GM12878 (cell line): ENCODE measurements at regions not wholly inside any gene's neighbourhood (a gene's known extent, or its start where the extent isn't known, plus 50 kb on each side); places are given as distances from the start of the nearest gene placed in this dataset.

ENCODE experiments used
- ATAC-seq: fragments of 200-7000 bp; cut with Tn5 transposase; 3 replicates; pipeline ENCODE4 v1.9.1; 2020; ENCODE audit warnings: mild to moderate bottlenecking, moderate library complexity
- BruUV-seq: library from RNA; stranded (reverse); fragments of 400-500 nt; replicated peaks from 2 replicates; lab custom pipeline; 2021; lab: Mats Ljungman, UMichigan
- CTCF ChIA-PET: fragments of 300-600 bp; sonication (Branson Sonifier 250); formaldehyde crosslinking; extraction: SDS; loops from one replicate; lab custom pipeline; 2021; ENCODE audit warnings: inconsistent platforms; lab: Yijun Ruan, JAX
- POLR2A ChIA-PET: fragments of 350-600 bp; formaldehyde crosslinking; extraction: SDS; loops from one replicate; lab custom pipeline; 2021; ENCODE audit warnings: inconsistent platforms; lab: Charles Lee
- RAD21 ChIA-PET: fragments of 300-600 bp; sonication (Branson Sonifier 250); formaldehyde crosslinking; loops from one replicate; lab custom pipeline; 2023; ENCODE audit warnings: antibody characterized with exemption; ENCODE audit not compliant: unreplicated experiment; lab: Charles Lee
- SMC1A ChIA-PET: fragments of 300-600 bp; sonication (Branson Sonifier 250); formaldehyde crosslinking; loops from one replicate; lab custom pipeline; 2023; ENCODE audit not compliant: unreplicated experiment, uncharacterized antibody; lab: Charles Lee
- DNase-seq: peaks from one replicate; pipeline ENCODE4 v3.0.0-alpha.2; 2011; ENCODE audit warnings: low read depth, low spot score
- FAIRE-seq: peaks from 3 replicates; lab custom pipeline; 2011; peaks lifted over from hg19 to GRCh38; lab: Jason Lieb, UNC
- H2AFZ ChIP-seq: 2 replicates; pipeline ENCODE4 v1.6.0; 2011; ENCODE audit warnings: low read depth, low read length, control low read depth; ENCODE audit not compliant: control insufficient read depth
- H3K27ac ChIP-seq: 2 replicates; pipeline ENCODE4 v1.5.1; 2011; ENCODE audit warnings: control low read depth; ENCODE audit not compliant: control insufficient read depth, insufficient read depth
- H3K27me3 ChIP-seq, 2 experiments: replicated peaks in 1 of 2; 2 replicates each; pipeline versions ENCODE4 v1.6.0 to v1.6.1; 2011; ENCODE audit warnings: low read length in 1 of 2; ENCODE audit not compliant: control insufficient read depth in 2 of 2, insufficient read depth in 2 of 2
- H3K36me3 ChIP-seq, 2 experiments: 2 replicates each; pipeline ENCODE4 v1.5.1; 2011; ENCODE audit warnings: low read length in 1 of 2; ENCODE audit not compliant: control insufficient read depth in 2 of 2, insufficient read depth in 2 of 2
- H3K4me1 ChIP-seq: 2 replicates; pipeline ENCODE4 v1.6.1; 2011; ENCODE audit warnings: mild to moderate bottlenecking, low read length, moderate library complexity, mixed read lengths; ENCODE audit not compliant: control insufficient read depth, insufficient read depth
- H3K4me2 ChIP-seq: 2 replicates; pipeline ENCODE4 v1.6.0; 2011; ENCODE audit warnings: control low read depth; ENCODE audit not compliant: control insufficient read depth, insufficient read depth
- H3K4me3 ChIP-seq: fragments of 200-600 bp; sonication (generic); 2 replicates; pipeline ENCODE4 v1.5.1; 2016
- H3K79me2 ChIP-seq: 2 replicates; pipeline ENCODE4 v1.6.0; 2011; ENCODE audit warnings: low read length; ENCODE audit not compliant: control insufficient read depth, insufficient read depth
- H3K9ac ChIP-seq: 2 replicates; pipeline ENCODE4 v1.8.0; 2011; ENCODE audit warnings: low read length, control low read depth, mixed read lengths; ENCODE audit not compliant: control insufficient read depth, insufficient read depth
- H3K9me3 ChIP-seq: replicated peaks from 3 replicates; pipeline ENCODE4 v1.5.1; 2011; ENCODE audit warnings: mild to moderate bottlenecking, low read length; ENCODE audit not compliant: control insufficient read depth, insufficient read depth
- H4K20me1 ChIP-seq: 2 replicates; pipeline ENCODE4 v1.6.0; 2011; ENCODE audit not compliant: control insufficient read depth, insufficient read depth
- ATF2 ChIP-seq: IDR thresholded peaks from 2 replicates; pipeline ENCODE4 v1.6.1; 2012; ENCODE audit warnings: low read length, inconsistent platforms
- CBFB ChIP-seq: IDR thresholded peaks from 2 replicates; pipeline ENCODE4 v1.6.1; 2016; ENCODE audit warnings: antibody characterized with exemption, low read depth
- CREB1 ChIP-seq: IDR thresholded peaks from 2 replicates; pipeline ENCODE4 v1.6.1; 2012; ENCODE audit warnings: low read depth, mild to moderate bottlenecking, inconsistent platforms
- DPF2 ChIP-seq: fragments of 450-650 bp; IDR thresholded peaks from 2 replicates; pipeline ENCODE4 v1.6.1; 2017; ENCODE audit warnings: mild to moderate bottlenecking
- EP300 ChIP-seq, 2 experiments: fragments of 150-350 bp in 1 of 2; IDR thresholded peaks; 2 replicates each; pipeline ENCODE4 v1.6.1; 2011 to 2012; ENCODE audit warnings: low read depth in 2 of 2, low read length in 2 of 2, borderline replicate concordance in 1 of 2, improper control_type of control experiment in 1 of 2, inconsistent platforms in 1 of 2; ENCODE audit not compliant: control insufficient read depth in 1 of 2
- FOS ChIP-seq: IDR thresholded peaks from 3 replicates; pipeline ENCODE4 v1.6.1; 2011; ENCODE audit warnings: borderline replicate concordance; ENCODE audit not compliant: insufficient read length; ENCODE audit errors: extremely low read depth
- FOXK2 ChIP-seq: fragments of 450-650 bp; IDR thresholded peaks from 2 replicates; pipeline ENCODE4 v1.6.1; 2017; ENCODE audit warnings: mild to moderate bottlenecking, moderate library complexity
- FOXM1 ChIP-seq: IDR thresholded peaks from 2 replicates; pipeline ENCODE4 v1.6.1; 2012; ENCODE audit warnings: low read depth, mild to moderate bottlenecking, inconsistent platforms, low read length, moderate library complexity
- JUNB ChIP-seq: IDR thresholded peaks from 2 replicates; pipeline ENCODE4 v1.6.1; 2016; ENCODE audit warnings: antibody characterized with exemption, mild to moderate bottlenecking
- LARP7 ChIP-seq: fragments of 450-650 bp; IDR thresholded peaks from 2 replicates; pipeline ENCODE4 v1.6.1; 2017; ENCODE audit warnings: mild to moderate bottlenecking
- MEF2B ChIP-seq: fragments of 450-650 bp; IDR thresholded peaks from 2 replicates; pipeline ENCODE4 v1.6.1; 2018; ENCODE audit warnings: mild to moderate bottlenecking, moderate library complexity; ENCODE audit not compliant: partially characterized antibody, poor library complexity, severe bottlenecking
- MYB ChIP-seq: fragments of 150-350 bp; IDR thresholded peaks from 2 replicates; pipeline ENCODE4 v1.6.1; 2014; ENCODE audit warnings: mild to moderate bottlenecking, low read depth, low read length, borderline replicate concordance
- NFIC ChIP-seq: IDR thresholded peaks from 2 replicates; pipeline ENCODE4 v1.6.1; 2012; ENCODE audit warnings: low read depth, mild to moderate bottlenecking, inconsistent platforms, low read length, moderate library complexity
- NFYB ChIP-seq: IDR thresholded peaks from 2 replicates; pipeline ENCODE4 v1.6.1; 2011; ENCODE audit warnings: low read depth, mild to moderate bottlenecking, low read length, improper control_type of control experiment, moderate library complexity; ENCODE audit not compliant: insufficient read depth
- NRF1 ChIP-seq: conservative IDR thresholded peaks from 2 replicates; pipeline ENCODE4 v1.6.1; 2011; ENCODE audit warnings: mild to moderate bottlenecking, low read depth, low read length, improper control_type of control experiment
- POLR2AphosphoS5 ChIP-seq: IDR thresholded peaks from 2 replicates; pipeline ENCODE4 v1.6.1; 2011; ENCODE audit warnings: mild to moderate bottlenecking, low read length, inconsistent platforms
- SKIL ChIP-seq: fragments of 450-650 bp; IDR thresholded peaks from 2 replicates; pipeline ENCODE4 v1.6.1; 2017; ENCODE audit warnings: mild to moderate bottlenecking, low read depth, inconsistent platforms; ENCODE audit not compliant: poor library complexity, severe bottlenecking
- SMAD1 ChIP-seq: fragments of 450-650 bp; IDR thresholded peaks from 2 replicates; pipeline ENCODE4 v1.6.1; 2018; ENCODE audit warnings: mild to moderate bottlenecking, low read depth; ENCODE audit not compliant: partially characterized antibody
- SMC3 ChIP-seq: IDR thresholded peaks from 2 replicates; pipeline ENCODE4 v1.6.1; 2011; ENCODE audit warnings: low read length, improper control_type of control experiment, borderline replicate concordance
- TARDBP ChIP-seq: IDR thresholded peaks from 2 replicates; pipeline ENCODE4 v1.6.1; 2016; ENCODE audit warnings: borderline replicate concordance
- WRNIP1 ChIP-seq: IDR thresholded peaks from 2 replicates; pipeline ENCODE4 v1.6.1; 2011; ENCODE audit warnings: low read depth, low read length, improper control_type of control experiment, borderline replicate concordance
- ZNF24 ChIP-seq: fragments of 450-650 bp; IDR thresholded peaks from 2 replicates; pipeline ENCODE4 v1.6.1; 2017; ENCODE audit warnings: antibody characterized with exemption, mild to moderate bottlenecking
- WGBS: methylation state at CpG from one replicate; pipeline ENCODE4 v1.1.6; 2016; ENCODE audit warnings: low lambda C conversion rate; ENCODE audit not compliant: insufficient replicate concordance, insufficient coverage; ENCODE audit errors: missing lambda C conversion rate; 5-methylcytosine and 5-hydroxymethylcytosine counted together
- in situ Hi-C: fragments of 300-500 bp; cut with MboI; formaldehyde crosslinking; loops from 9 replicates; pipeline ENCODE4 v1.14.3; 2018; ENCODE audit warnings: mixed read lengths
- intact Hi-C: fragments of 100-400 bp; cut with micrococcal nuclease; formaldehyde crosslinking; loops from one replicate; pipeline ENCODE4 v1.14.2; 2022; ENCODE audit not compliant: unreplicated experiment

DNA sequence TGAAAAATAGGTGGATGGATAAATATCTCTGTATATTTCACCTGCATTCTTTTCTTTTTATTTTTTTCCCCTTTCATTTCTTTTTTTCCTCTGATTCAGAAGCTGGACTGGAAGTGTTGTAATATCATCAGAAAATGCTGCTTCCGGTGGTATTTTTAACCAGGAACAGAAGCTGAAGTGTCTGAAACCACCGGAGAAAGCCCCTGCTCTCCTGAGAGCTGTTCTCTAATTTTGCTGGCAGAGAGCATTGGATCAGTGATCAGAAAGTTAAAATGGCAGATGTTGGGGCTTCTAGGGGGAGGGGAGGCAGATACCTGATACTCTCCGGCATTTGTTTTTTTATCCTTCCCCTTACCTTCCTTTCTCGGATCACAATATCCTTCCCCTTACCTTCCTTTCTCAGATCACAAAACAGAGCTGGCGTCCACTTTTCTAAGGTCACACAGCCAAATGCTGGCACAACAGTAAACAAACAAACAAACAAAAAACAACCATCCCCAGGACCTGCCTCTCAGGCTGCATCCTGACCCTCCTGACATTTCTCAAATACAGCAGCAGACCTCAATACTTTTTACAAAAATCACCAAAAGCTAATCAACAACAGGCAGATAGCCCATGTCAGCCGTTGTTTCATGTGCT lies 143.2 kb upstream of the ZNF217 start:
- H3K9me3 ChIP-seq, result no peaks in the 10 kb centered on the region; the same call in 1 of the 3 replicates
- ATAC-seq (peak; percentile 80), DNase-seq (peak; percentile 79), FAIRE-seq (peak; percentile 62)
- no peaks in the 10 kb centered on the region for H3K36me3 ChIP-seq
- intact Hi-C loops (loop anchor here (2.0 to 5.0 kb wide), 4 partner anchors 30 to 155 kb away; no protein-coding TSS in a partner anchor), in situ Hi-C loops (loop anchor here (25.0 kb wide), 1 partner anchor 1550 kb away; the partner anchor contains the start of gene ZFP64)
- ChIA-PET CTCF (interaction anchor here (0.7 to 7.4 kb wide), 25 partner anchors 7 to 203 kb away, joined by 3 to 47 read pairs (median 5); partner anchors contain the start of gene ZNF217), SMC1A (interaction anchor here (0.7 to 14.8 kb wide), 45 partner anchors 10 to 1557 kb away, joined by 3 to 290 read pairs (median 5); no protein-coding TSS in a partner anchor), RAD21 (interaction anchor here (0.7 to 3.1 kb wide), 40 partner anchors 11 to 327 kb away, joined by 3 to 41 read pairs (median 6); no protein-coding TSS in a partner anchor), POLR2A (interaction anchor here (0.5 to 6.0 kb wide), 25 partner anchors 8 to 179 kb away, joined by 3 to 49 read pairs (median 6); no protein-coding TSS in a partner anchor)
- no peaks in the 10 kb centered on the region for H4K20me1 ChIP-seq
- H3K4me2 ChIP-seq, result peak overlapping the region; percentile 90
- TSS peak; percentile 87 for BruUV-seq
- peak overlapping the region; percentile 86 for H3K27ac ChIP-seq
- no peaks in the 10 kb centered on the region; the same call in 1 of the 2 replicates for H3K79me2 ChIP-seq
- H3K4me3 ChIP-seq, result peak overlapping the region; percentile 69
- peak overlapping the region; percentile 68 for H3K9ac ChIP-seq
- peaks cover 56% of the 10 kb centered on the region for H3K4me1 ChIP-seq
- WGBS, result 2% methylated on average over 6 of the region's 6 CpGs
- peak overlapping the region; percentile 57 for H2AFZ ChIP-seq
- no peaks in the 10 kb centered on the region for H3K27me3 ChIP-seq
- peak; percentile 23 to 55; a peak in 1 of 4 replicates for TF ChIP-seq EP300 (IDR thresholded peaks at IDR 0.05; ENCODE audit: borderline replicate concordance in 1 of 2, control insufficient read depth in 1 of 2, low read depth in 2 of 2, low read length in 2 of 2)
- peak; percentile 89 for TF ChIP-seq NFIC
- no peak for TF ChIP-seq NRF1
- no peak for TF ChIP-seq JUNB
- TF ChIP-seq NFYB, result no peak
- 0 out of 2 replicates have a peak, but pooled peaks have one; percentile 49 for TF ChIP-seq CBFB
- peak; percentile 47; the same call in 1 of the 2 replicates for TF ChIP-seq DPF2
- peak; percentile 76 for TF ChIP-seq MEF2B
- TF ChIP-seq FOXK2, result no peak; the same call in 1 of the 2 replicates
- no peak for TF ChIP-seq CREB1
- TF ChIP-seq SKIL, result peak; percentile 55
- TF ChIP-seq POLR2AphosphoS5, result no peak
- peak; percentile 26; the same call in 1 of the 2 replicates for TF ChIP-seq ATF2
- TF ChIP-seq WRNIP1, result no peak
- no peak for TF ChIP-seq MYB
- peak; percentile 19; the same call in 1 of the 2 replicates for TF ChIP-seq SMC3
- no peak for TF ChIP-seq TARDBP
- TF ChIP-seq FOXM1, result peak; percentile 54; the same call in 1 of the 2 replicates
- TF ChIP-seq FOS, result no peak
- TF ChIP-seq ZNF24, result no peak
- TF ChIP-seq LARP7, result no peak
- peak; percentile 29 for TF ChIP-seq SMAD1
